ENCODE measurements at regions not wholly inside any gene's neighbourhood (a gene's known extent, or its start where the extent isn't known, plus 50 kb on each side); places are given as distances from the start of the nearest gene placed in this dataset.

DNA sequence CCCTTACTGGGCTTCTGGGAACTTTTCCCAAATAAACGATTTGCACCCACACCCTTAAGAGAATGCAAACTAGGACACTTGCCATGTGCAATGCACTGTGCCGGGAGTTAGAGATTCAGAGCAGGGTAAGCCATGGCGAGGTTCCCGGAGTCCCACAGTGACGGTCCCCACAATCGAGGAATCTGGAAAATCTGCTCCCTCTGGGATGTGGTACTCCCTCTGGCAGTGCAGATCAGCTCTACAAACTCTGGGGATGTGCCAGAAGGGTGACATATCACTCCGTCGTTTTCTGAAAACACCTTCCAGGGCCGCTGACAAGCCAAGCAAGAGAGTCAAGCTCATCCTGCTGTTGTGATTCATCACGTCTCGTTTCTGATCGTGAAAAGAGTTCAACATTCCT is 537.5 kb downstream of the BCOR start:
- TF ChIP-seq CTCF (IDR thresholded peaks at IDR 0.05; ENCODE audit: low read depth, low read length, poor library complexity, severe bottlenecking) (no peak), EZH2phosphoT487 (IDR thresholded peaks at IDR 0.05; ENCODE audit: borderline replicate concordance, low read length) (no peak)

Data from DOHH2 (cell line).